ENCODE measurements at regions not wholly inside any gene's neighbourhood (a gene's known extent, or its start where the extent isn't known, plus 50 kb on each side); places are given as distances from the start of the nearest gene placed in this dataset.

- TF ChIP-seq, protein P1, sequence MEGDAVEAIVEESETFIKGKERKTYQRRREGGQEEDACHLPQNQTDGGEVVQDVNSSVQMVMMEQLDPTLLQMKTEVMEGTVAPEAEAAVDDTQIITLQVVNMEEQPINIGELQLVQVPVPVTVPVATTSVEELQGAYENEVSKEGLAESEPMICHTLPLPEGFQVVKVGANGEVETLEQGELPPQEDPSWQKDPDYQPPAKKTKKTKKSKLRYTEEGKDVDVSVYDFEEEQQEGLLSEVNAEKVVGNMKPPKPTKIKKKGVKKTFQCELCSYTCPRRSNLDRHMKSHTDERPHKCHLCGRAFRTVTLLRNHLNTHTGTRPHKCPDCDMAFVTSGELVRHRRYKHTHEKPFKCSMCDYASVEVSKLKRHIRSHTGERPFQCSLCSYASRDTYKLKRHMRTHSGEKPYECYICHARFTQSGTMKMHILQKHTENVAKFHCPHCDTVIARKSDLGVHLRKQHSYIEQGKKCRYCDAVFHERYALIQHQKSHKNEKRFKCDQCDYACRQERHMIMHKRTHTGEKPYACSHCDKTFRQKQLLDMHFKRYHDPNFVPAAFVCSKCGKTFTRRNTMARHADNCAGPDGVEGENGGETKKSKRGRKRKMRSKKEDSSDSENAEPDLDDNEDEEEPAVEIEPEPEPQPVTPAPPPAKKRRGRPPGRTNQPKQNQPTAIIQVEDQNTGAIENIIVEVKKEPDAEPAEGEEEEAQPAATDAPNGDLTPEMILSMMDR (IDR thresholded peaks at IDR 0.05): no peak
- TF ChIP-seq POLR2AphosphoS5 (IDR thresholded peaks at IDR 0.05): no peak
- no peak for TF ChIP-seq POLR2A (IDR thresholded peaks at IDR 0.05)
Measured at GRCh38 chr11:29511394-29511793, 505.4 kb downstream of the KCNA4 start.

Measured in breast epithelium (tissue), 3 donors.